ENCODE measurements at regions not wholly inside any gene's neighbourhood (a gene's known extent, or its start where the extent isn't known, plus 50 kb on each side); places are given as distances from the start of the nearest gene placed in this dataset.
"Not testable (repeated sequence)": the region's sequence is repeated elsewhere in the genome, so short reads cannot be mapped to it uniquely, and the experiment has no call there.

DNA sequence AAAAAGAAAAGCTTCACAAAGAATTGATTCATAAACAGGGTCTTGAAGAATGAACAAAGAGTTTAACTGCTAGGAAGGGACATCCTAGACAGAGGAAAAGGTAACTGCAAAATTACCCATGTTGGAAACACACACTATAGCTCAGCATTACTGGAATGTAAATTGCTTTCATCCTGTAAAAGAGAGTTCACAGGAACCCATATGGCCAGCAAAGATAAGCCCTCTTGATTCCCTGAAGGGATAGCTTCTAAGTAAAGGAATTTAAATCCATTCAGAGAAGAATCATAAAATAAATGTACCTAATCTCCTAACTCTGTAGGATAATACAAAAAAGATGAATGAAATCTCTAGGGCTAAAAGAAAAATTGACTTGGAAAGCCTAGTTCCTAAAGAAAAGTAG lies 107.1 kb upstream of the INTU start:
- no peak for DNase-seq

DNA sequence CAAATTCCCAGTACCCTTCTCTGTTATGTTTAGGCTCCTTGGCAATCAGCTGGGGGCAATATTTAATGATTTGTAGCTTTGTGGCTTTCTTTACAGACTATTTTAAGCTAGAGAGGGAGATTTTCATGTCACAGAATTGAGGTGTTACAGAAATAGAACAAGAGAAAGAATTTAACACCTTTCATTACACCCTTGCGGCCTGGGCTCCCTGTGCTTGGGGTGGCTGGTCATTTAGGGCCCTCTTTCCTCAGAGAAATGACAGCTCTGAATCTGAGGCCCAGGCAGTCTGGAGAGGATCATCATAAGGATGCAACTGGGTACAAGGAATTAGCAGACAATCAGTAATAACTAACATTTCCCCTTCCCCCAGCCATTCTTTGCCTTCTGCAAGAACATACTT lies 104.5 kb upstream of the INTU start:
- no peak for DNase-seq

DNA sequence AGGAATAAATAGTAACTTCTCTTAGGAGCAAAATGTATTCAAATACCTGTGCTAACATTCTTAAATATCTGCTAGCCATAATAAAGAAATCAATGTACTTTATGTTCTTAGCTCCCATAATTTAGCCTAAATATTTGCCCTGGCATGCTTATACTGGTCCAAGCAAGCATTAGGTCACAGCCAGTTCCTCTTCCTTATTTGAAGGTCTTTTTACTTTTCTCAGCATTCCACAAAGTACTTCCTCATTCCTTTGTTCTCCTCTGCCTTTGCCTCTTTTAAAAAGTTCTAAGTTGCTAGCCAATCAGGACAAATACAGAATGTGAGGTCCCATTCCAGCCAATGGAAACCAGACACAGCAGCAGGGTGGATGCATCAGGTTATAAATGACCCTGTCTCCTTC lies 102.9 kb upstream of the INTU start:
- DNase-seq, result not testable (repeated sequence)

- no peak for DNase-seq
Measured at GRCh38 chr4:127533028-127533700, 99.6 kb upstream of the INTU start.

DNA sequence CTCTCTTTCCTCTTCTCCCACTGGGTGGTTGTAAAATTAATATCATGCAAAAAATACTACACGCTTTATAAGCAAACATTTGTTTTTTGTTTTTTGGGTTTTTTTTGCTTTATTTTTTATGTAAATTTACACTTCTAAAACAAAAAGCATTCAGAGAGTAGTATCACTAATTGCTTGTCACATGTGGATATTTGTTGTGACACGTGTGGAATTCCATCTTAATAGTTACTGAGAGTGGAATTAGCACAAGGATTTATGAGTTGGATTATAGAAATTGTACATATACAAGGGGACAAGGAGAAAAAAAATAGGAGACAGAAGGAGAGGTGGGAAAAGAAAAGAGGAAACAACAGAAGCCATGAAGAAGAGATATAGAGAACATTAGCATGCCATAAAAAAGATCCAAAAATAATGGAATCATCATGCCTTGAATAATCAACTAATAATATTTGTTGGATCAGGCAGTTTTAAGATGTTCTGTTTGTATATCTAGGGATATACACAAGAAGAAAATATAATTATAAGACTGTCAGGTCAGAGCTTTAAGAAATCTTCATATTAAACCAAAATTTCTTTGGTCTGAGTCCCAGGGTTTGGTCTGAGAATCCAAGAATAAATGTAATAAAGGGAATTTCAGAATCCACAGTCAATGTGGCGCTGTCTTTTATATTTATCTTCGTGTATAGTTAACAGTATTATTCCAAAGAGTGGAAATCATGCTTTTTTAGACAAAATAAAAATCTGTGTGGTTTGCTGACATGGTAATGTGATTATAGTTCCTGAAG lies 98.5 kb upstream of the INTU start:
- DNase-seq, result no peak

- DNase-seq, result no peak
Measured at GRCh38 chr4:127538016-127538415, 94.7 kb upstream of the INTU start.

DNA sequence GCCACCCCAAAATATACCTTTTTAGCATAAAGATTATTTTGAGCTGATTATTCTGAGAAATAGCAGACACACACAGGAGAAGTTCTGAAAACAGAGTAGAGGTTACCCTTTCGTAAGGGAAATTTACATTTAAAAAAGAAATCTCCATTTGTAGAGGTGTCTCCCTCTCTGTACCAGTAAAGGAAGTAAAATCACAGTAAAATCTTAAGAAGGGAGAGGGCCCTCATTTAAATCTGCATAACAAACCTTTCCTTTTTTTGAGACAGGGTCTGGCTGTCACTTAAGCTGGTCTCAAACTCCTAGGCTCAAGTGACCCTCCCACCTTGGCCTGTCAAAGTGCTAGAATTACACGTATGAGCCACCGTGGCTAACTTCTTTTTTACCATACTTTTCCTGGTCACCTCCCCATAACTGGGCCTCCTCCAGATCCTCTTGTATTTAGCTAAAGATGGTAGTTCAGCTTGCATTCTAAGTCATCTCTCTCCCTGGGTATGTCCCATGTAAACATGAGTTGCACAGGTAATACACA lies 92.2 kb upstream of the INTU start:
- DNase-seq, result no peak

- no peak for DNase-seq
Measured at GRCh38 chr4:127545271-127545670, 87.5 kb upstream of the INTU start.

GRCh38 chr4:127548990-127549925 lies 83.5 kb upstream of the INTU start:
- DNase-seq, result no peak

- no peak for DNase-seq
Measured at GRCh38 chr4:127555106-127555505, 77.7 kb upstream of the INTU start.

DNA sequence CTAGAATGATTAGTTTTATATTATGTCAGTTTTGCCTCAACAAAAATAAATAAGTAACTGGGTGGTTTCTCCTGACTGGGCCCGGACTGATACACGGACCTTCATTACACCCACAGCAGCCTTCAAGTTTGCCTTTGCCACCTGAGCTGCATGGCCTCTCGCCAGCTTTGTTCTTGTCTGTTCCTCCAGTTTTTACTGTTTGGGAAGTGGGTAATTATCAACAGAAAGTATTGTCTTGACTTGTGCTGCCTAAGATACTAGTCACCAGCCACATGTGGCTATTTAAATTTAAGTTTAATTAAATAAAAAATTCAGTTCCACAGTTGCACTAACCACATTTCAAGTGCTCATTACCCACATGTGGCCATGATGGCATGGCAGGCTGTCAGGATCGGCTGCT lies 74.7 kb upstream of the INTU start:
- DNase-seq, result no peak

DNA sequence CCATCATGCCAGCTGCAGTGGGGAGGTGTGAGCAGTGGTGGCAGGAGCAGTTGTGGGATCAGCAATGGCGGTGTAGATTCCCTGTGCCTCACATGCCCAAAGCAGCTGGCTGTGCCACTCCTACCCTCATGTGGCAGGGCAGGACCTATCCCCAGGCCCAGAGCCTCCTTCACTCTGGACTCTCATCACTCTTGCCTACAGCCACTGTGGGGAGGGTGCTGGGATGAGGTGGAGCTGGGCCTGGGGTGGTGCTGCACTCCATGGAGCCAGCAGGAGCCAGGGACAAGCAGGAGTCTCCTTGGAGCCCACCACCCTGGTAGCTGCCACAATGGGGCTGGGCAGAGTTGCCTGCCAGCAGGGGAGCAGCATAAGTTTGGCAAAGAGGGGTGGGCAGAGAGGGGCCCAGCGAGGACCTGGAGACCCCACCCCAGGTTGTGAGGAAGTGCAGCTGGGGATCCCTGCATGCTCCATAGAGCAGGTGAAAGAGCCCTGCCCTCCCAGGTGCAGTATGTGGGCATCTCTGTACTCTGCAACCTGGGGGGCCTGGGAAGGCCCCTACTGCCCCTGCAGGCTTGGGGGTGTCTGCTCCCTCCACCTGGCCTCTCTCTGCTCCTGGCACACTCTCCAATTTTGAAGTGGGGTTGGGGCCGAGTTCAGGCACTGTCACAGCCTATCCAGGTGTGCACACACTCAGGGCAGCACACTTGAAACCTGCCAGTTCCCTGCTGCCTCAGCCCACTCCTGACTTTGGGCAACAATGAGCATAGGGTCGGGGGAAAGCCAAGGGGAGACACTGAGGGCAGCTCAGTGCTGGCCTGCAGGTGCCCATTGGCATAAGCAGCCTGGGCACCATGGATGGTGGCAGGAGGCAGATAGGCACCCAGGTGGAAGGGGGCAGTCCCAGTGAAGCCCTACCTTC lies 74.0 kb upstream of the INTU start:
- no peak for DNase-seq

DNA sequence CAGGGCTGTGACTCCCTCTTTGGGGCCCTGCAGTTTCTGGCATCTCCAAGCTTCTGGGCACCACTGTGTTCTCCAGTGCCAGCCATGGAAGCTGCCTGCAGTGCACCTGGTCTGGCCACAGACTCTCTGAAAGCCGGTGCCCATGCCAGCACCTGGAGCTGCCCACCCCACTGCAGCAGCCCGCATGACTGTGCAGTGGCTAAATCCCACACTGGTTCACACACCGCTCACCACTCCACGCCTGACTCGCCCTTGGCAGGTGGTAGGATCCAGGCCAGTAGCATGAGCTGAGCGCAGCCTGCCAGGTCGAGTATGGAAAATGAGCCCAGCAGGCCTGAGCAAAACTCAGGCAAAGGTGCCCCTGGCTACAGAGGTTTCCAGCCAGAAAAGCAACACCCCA lies 72.8 kb upstream of the INTU start:
- DNase-seq, result no peak

GRCh38 chr4:127560755-127561154 lies 72.0 kb upstream of the INTU start:
- DNase-seq, result no peak

DNA sequence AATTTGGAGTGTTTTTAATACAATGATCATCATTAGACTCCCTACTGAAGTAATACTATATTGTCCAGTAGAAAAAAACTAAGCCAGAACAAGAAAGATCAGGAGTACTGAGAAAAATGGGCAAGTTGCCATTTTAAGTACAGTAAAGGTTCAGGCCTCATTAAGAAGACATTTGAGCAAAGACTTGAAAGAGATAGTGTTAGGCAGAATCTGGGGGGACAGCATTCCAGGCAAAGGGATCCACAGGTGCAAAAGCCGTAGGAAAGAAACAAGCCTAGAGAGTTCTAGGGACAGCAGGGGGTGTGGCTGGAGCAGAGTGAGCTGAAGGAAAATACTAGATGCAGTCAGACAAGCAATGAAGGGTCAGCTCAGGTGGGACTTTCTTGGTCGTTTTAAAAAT lies 58.1 kb upstream of the INTU start:
- DNase-seq, result no peak

GRCh38 chr4:127575888-127576287 lies 56.9 kb upstream of the INTU start:
- DNase-seq, result no peak

DNA sequence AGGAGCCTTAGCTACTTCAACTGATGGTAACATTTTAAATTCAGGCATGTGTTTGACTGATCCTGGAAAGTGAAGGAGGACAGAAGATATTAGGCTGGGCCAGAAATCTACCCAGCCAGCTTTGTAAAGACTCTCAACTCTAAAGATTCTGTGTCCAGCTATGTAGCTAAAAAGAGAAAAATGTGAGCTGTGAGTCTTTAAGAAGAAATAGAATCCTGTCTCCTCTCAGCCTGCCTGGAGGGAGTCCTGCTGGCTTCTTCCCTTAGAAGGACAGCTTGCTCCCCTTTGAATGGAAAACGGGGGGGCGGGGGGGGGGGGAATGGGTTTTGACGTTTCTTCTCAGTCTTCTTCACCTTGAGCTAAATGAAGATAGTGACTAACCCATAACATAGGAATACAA lies 54.3 kb upstream of the INTU start:
- no peak for DNase-seq

GRCh38 chr4:127578967-127579366 lies 53.8 kb upstream of the INTU start:
- no peak for DNase-seq

DNA sequence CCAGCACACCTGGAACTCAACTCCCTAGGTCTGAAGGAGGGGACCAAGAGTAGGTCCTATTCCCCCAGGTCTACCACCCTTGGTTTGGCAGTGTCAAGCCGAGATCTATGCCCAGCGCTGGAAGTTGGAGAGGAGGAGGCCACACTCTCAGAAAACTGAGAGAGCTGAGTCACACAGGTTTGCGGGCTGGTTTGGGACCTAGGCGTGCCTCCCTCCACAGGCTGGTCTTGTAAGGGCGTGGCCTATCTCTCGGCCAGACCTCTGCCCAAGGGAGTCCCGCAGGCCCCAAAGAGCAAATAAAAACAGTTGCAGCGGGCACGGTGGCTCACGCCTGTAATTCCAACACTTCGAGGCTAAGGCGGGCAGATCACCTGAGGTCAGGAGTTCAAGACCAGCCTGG lies 52.9 kb upstream of the INTU start:
- DNase-seq, result no peak

DNA sequence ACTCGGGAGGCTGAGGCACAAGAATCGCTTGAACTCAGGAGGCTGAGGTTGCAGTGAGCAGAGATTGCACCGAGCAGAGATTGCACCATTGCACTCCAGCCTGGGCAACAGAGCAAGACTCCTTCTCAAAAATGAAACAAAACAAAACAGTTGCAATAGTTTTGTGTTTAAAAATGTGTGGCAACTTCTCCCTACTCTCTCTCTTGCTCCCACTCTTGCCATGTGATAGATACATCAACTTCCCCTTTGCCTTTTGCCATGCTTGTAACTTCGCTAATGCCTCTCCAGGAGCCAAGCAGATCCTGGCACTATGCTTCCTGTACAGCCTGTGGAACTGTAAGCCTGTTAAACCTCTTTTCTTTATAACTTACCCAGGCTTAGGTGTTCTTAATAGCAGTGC lies 52.5 kb upstream of the INTU start:
- DNase-seq, result no peak

DNA sequence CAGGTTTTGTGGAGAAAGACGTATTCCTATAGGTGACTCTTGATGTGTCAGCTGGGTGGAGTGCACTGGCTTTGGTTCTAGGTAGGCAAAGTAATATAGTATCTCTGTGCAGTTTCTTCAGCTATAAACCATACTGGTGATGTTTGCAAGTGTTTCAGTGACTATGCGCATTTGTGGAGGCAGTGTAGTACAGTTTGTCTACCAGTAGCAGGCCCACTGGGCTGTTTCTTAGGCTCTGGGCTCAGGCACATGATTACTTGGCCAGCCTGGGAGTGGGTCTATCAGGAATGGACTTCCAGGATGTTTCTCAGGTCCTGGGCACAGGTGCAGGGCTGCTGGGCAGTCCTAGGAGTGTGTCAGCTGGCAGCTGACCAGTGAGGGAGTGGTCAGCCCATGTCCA lies 51.9 kb upstream of the INTU start:
- DNase-seq, result no peak
